ENCODE measurements at regions not wholly inside any gene's neighbourhood (a gene's known extent, or its start where the extent isn't known, plus 50 kb on each side); places are given as distances from the start of the nearest gene placed in this dataset.
A peak's percentile ranks its signal among the peaks of the same experiment; 100 is the strongest.

DNA sequence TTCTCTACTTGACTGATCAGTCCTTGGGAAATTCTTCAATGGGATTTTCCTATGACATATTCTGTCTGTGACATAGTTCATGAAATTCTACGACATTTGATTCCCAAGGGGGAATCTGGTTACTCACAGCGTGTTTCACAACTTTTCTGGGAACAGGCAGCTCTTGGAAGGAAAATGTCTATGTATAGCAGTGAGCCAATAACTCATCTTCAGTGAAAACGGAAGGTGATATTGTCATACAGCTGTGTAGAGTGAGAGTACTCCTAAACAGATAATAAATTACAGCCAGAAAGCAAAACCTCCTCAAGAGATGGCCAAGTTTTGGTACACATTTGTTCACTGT, 91.4 kb downstream of the C9orf152 start:
- Histone ChIP-seq H3K4me1 (ENCODE audit: low read depth) (no peaks in the 10 kb centered on the region), H3K9me3 (no peaks in the 10 kb centered on the region), H3K4me3 (no peak overlapping the region), H3K36me3 (ENCODE audit: low read depth) (no peaks in the 10 kb centered on the region)
- intact Hi-C loops (cut with DNase I, micrococcal nuclease): no loop called here
- ATAC-seq (no peak), DNase-seq (no peak)
- TF ChIP-seq, protein P1, sequence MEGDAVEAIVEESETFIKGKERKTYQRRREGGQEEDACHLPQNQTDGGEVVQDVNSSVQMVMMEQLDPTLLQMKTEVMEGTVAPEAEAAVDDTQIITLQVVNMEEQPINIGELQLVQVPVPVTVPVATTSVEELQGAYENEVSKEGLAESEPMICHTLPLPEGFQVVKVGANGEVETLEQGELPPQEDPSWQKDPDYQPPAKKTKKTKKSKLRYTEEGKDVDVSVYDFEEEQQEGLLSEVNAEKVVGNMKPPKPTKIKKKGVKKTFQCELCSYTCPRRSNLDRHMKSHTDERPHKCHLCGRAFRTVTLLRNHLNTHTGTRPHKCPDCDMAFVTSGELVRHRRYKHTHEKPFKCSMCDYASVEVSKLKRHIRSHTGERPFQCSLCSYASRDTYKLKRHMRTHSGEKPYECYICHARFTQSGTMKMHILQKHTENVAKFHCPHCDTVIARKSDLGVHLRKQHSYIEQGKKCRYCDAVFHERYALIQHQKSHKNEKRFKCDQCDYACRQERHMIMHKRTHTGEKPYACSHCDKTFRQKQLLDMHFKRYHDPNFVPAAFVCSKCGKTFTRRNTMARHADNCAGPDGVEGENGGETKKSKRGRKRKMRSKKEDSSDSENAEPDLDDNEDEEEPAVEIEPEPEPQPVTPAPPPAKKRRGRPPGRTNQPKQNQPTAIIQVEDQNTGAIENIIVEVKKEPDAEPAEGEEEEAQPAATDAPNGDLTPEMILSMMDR (IDR thresholded peaks at IDR 0.05): no peak

DNA sequence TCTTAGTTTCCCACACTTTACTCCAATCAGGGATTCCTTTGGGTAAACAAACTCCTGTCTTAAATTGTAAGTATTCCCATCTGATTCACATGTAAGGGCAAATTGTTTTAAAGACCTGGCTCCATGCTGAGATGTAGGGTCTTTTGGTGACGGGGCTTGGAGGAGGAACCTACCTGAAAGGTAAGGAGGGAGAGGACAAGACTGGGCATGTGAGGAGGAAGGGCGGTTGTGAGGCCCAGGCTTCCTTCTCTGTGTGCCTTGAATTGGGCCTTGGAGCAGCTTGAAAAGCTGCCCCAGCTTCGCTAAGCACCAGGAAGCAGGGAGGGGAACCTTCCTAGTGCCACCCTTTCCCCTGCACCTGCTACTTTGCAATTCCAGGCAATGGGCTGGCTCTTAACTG, 86.8 kb downstream of the C9orf152 start:
- intact Hi-C loops (cut with DNase I, micrococcal nuclease): no loop called here
- Histone ChIP-seq H3K9me3 (no peaks in the 10 kb centered on the region), H3K4me1 (ENCODE audit: low read depth) (peaks cover 2% of the 10 kb centered on the region), H3K36me3 (ENCODE audit: low read depth) (no peaks in the 10 kb centered on the region), H3K4me3 (no peak overlapping the region)
- TF ChIP-seq, protein P1 (IDR thresholded peaks at IDR 0.05): no peak
- ATAC-seq (no peak), DNase-seq (no peak)

DNA sequence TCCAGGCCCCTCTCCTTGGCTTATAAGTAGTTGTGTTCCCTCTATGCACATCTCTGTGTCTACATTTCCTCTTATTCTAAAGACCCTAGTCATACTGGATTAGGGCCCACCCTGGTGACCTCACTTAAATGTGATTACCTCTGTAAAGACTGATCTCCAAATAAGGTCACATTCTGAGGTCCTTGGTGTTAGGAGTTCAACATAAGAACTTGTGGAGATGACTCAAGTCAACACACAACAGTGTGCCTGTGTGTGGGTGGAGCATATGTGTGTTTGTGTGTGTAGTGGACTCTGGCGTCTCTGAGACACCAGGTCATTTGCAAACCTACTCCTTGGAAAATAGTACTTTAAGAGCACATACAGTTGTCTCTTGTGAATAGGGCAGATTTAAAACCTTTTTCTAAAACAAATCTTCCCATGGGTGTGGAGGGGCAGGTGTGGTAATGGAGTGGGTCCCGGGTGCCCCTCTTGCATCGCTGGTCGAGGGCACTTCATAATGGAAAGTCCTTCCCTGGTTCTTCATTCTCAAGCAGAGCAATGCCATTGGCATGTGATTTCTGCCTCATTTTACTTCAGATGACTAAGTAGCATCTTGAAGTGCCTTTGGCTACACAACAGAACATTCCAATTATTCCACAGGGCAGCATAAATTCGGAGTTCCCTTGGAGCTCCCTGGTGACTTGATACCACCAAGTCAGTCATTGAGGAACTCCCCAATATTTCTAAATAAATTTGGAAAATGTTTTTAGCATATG, 84.4 kb downstream of the C9orf152 start:
- Histone ChIP-seq H3K4me1 (ENCODE audit: low read depth) (peaks cover 7% of the 10 kb centered on the region), H3K36me3 (ENCODE audit: low read depth) (no peaks in the 10 kb centered on the region), H3K9me3 (no peaks in the 10 kb centered on the region), H3K4me3 (no peak overlapping the region)
- intact Hi-C loops (cut with DNase I, micrococcal nuclease): no loop called here
- TF ChIP-seq, protein P1 (IDR thresholded peaks at IDR 0.05): no peak
- no peak for ATAC-seq
- no peak for DNase-seq

DNA sequence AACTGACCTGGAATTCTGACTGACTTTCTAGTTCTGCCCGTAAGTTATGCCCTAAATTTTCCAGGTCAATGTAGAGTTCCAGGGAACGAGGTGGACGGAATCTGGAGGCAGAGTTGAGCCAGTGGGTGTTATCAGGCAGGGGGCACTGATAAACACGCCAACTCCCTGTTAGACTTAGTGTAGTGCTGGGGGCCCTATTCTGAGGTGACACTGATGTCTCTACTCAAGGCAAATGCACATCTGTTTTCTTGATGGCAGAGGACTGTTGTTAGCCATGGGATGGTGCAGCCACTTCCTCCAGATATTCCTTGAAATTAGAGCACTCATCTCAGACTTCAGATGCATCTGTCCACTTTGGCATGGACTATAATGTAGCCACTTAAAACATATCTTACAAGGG, 83.5 kb downstream of the C9orf152 start:
- peaks cover 7% of the 10 kb centered on the region for H3K4me1 ChIP-seq (ENCODE audit: low read depth)

DNA sequence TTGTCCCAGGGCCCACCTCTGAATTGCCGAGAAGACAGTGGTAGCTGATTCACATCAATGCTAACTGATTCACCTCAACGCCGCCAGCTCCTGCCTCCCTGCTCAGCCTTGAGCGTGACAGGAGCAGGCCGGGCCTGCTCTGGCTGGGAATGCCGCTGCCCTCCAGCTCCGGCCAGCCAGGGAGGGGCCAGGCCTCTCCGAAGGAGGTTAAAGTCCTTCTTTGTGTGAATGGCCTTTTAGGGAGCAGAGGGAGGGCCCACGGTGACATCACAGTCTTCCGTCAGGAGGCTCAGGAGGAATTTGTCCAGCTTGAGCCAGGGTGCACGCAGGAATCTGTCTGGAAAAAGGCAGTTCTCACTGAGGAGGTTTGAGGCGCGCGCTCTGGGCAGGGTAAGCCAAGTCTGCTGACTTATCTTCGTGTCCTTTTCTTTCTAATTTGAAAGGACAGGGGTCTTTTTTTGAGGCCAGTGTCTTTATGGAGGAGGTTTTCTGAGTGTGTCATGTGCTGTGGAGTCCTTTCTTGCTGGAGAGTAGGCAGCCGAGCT, 82.7 kb downstream of the C9orf152 start:
- H3K9me3 ChIP-seq: no peaks in the 10 kb centered on the region
- no peaks in the 10 kb centered on the region for H3K36me3 ChIP-seq (ENCODE audit: low read depth)
- peaks cover 7% of the 10 kb centered on the region for H3K4me1 ChIP-seq (ENCODE audit: low read depth)
- TF ChIP-seq, protein P1 (IDR thresholded peaks at IDR 0.05): no peak
- intact Hi-C loops (cut with DNase I, micrococcal nuclease): no loop called here
- peak; percentile 98 for ATAC-seq
- no peak overlapping the region for H3K4me3 ChIP-seq
- DNase-seq: peak; percentile 91 to 92 (median 92)

More for the DNA sequence above, 83.5 kb downstream of the C9orf152 start:
- ATAC-seq (no peak), DNase-seq (no peak)
- Histone ChIP-seq H3K4me3 (no peak overlapping the region), H3K9me3 (no peaks in the 10 kb centered on the region), H3K36me3 (ENCODE audit: low read depth) (no peaks in the 10 kb centered on the region)
- intact Hi-C loops (cut with DNase I, micrococcal nuclease): no loop called here
- TF ChIP-seq, protein P1 (IDR thresholded peaks at IDR 0.05): no peak

All from mucosa of descending colon (tissue), 3 donors.